SK-N-MC (cell line): ENCODE measurements at regions not wholly inside any gene's neighbourhood (a gene's known extent, or its start where the extent isn't known, plus 50 kb on each side); places are given as distances from the start of the nearest gene placed in this dataset.
"Not testable (repeated sequence)": the region's sequence is repeated elsewhere in the genome, so short reads cannot be mapped to it uniquely, and the experiment has no call there.

Experiments used
- DNase-seq: peaks from one replicate; pipeline ENCODE4 v3.0.0-alpha.2; 2011; ENCODE audit warnings: low read depth, low spot score
- H3K27ac ChIP-seq: fragments of 200-600 bp; sonication (generic); 2 replicates; pipeline ENCODE4 v1.5.1; 2016; ENCODE audit warnings: mixed run types
- H3K36me3 ChIP-seq: fragments of 200-600 bp; sonication (generic); 2 replicates; pipeline ENCODE4 v1.6.1; 2017; ENCODE audit warnings: antibody characterized with exemption, low read length, mixed read lengths; ENCODE audit not compliant: insufficient read depth
- H3K4me3 ChIP-seq: fragments of 200-600 bp; sonication (generic); 2 replicates; pipeline ENCODE4 v1.5.1; 2016
- H3K9ac ChIP-seq: fragments of 200-600 bp; sonication (generic); 2 replicates; pipeline ENCODE4 v1.8.0; 2017; ENCODE audit warnings: mixed run types, mixed read lengths; ENCODE audit not compliant: insufficient read length
- H3K9me3 ChIP-seq: fragments of 200-600 bp; sonication (generic); 2 replicates; pipeline ENCODE4 v1.6.1; 2017; ENCODE audit warnings: low read depth, mild to moderate bottlenecking, antibody characterized with exemption, low read length, moderate library complexity, mixed read lengths
- EZH2 ChIP-seq: fragments of 200-600 bp; sonication (generic); IDR thresholded peaks from one replicate; pipeline ENCODE4 v1.6.1; 2017; ENCODE audit warnings: antibody characterized with exemption
- FOXP2 ChIP-seq: optimal IDR thresholded peaks from 2 replicates; pipeline ENCODE3; 2011; ENCODE audit warnings: mild to moderate bottlenecking, moderate library complexity; ENCODE audit not compliant: insufficient read depth; ENCODE audit errors: extremely low read length, control extremely low read depth
- POLR2AphosphoS5 ChIP-seq: IDR thresholded peaks from 2 replicates; pipeline ENCODE4 v1.6.1; 2012; ENCODE audit warnings: mild to moderate bottlenecking, low read depth, low read length, borderline replicate concordance

DNA sequence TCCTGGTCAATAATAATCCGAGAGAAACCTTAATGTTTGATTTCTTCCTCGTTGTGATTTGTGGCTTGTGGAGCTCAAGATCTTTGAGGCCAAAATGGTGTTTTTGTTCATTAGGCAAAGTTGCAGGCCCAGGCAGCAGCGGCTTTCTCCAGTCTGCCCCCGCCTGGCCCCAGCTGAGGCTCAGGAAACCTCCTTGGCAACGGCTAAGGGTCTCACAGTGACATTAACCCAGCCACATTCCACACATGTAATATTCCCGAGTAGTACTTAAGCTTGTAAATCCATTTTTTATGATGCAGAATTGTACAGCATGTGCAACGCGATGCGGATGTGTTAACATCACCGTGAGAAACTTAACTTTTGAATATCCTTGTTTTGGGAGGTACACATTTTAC, 200.1 kb downstream of the BCL11A start:
- no peak overlapping the region for H3K9ac ChIP-seq
- H3K27ac ChIP-seq: no peak overlapping the region
- H3K4me3 ChIP-seq: no peak overlapping the region
- TF ChIP-seq FOXP2 (no peak), EZH2 (no peak), POLR2AphosphoS5 (no peak)
- no peaks in the 10 kb centered on the region for H3K9me3 ChIP-seq
- no peak for DNase-seq
- no peaks in the 10 kb centered on the region for H3K36me3 ChIP-seq

- Histone ChIP-seq H3K4me3 (no peak overlapping the region), H3K27ac (no peak overlapping the region), H3K9ac (no peak overlapping the region), H3K9me3 (no peaks in the 10 kb centered on the region), H3K36me3 (no peaks in the 10 kb centered on the region)
- DNase-seq: no peak
- TF ChIP-seq EZH2: no peak
- TF ChIP-seq FOXP2: no peak
Observed at GRCh38 chr2:60352491-60353405, 200.7 kb downstream of the BCL11A start.

- Histone ChIP-seq H3K4me3 (no peak overlapping the region), H3K36me3 (no peaks in the 10 kb centered on the region), H3K9ac (no peak overlapping the region), H3K27ac (no peak overlapping the region), H3K9me3 (no peaks in the 10 kb centered on the region)
- TF ChIP-seq EZH2 (no peak), POLR2AphosphoS5 (no peak), FOXP2 (no peak)
- DNase-seq: no peak
Observed at GRCh38 chr2:60351802-60352201, 201.7 kb downstream of the BCL11A start.

GRCh38 chr2:60351321-60351720, 202.1 kb downstream of the BCL11A start:
- no peak overlapping the region for H3K4me3 ChIP-seq
- no peak for TF ChIP-seq EZH2
- TF ChIP-seq FOXP2: no peak
- TF ChIP-seq POLR2AphosphoS5: no peak
- H3K36me3 ChIP-seq: no peaks in the 10 kb centered on the region
- H3K9ac ChIP-seq: no peak overlapping the region
- no peaks in the 10 kb centered on the region for H3K9me3 ChIP-seq
- no peak overlapping the region for H3K27ac ChIP-seq
- no peak for DNase-seq

- Histone ChIP-seq H3K36me3 (no peaks in the 10 kb centered on the region), H3K27ac (no peak overlapping the region)
Observed at GRCh38 chr2:60350791-60351190, 202.7 kb downstream of the BCL11A start.

GRCh38 chr2:60347781-60348180, 205.7 kb downstream of the BCL11A start:
- Histone ChIP-seq H3K27ac (no peak overlapping the region), H3K4me3 (no peak overlapping the region), H3K9me3 (no peaks in the 10 kb centered on the region), H3K36me3 (no peaks in the 10 kb centered on the region), H3K9ac (no peak overlapping the region)
- no peak for DNase-seq
- TF ChIP-seq FOXP2 (no peak), POLR2AphosphoS5 (no peak), EZH2 (no peak)

More at GRCh38 chr2:60350791-60351190, 202.7 kb downstream of the BCL11A start:
- no peak overlapping the region for H3K9ac ChIP-seq
- H3K4me3 ChIP-seq: no peak overlapping the region
- no peak for DNase-seq
- no peaks in the 10 kb centered on the region for H3K9me3 ChIP-seq
- TF ChIP-seq POLR2AphosphoS5 (no peak), EZH2 (no peak), FOXP2 (no peak)

DNA sequence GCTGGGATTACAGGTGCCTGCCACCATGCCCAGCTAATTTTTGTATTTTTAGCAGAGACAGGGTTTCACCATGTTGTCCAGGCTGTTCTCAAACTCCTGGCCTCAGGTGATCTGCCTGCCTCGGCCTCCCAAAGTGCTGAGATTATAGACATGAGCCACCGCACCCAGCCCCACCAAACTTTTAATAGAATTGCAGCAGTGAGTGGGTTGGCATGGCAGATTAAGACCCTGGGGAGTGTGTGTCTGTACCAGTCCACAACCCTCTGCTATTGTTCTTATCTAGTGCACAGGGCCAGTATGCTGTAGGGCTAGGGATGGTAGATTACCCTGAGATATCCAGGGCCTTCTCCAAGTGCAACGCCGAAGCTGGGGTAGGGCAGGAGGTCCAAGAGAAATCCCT, 211.0 kb downstream of the BCL11A start:
- not testable (repeated sequence) for DNase-seq, H3K36me3 ChIP-seq, H3K4me3 ChIP-seq, H3K9ac ChIP-seq, H3K9me3 ChIP-seq, H3K27ac ChIP-seq

GRCh38 chr2:60341151-60341550, 212.3 kb downstream of the BCL11A start:
- Histone ChIP-seq H3K36me3 (no peaks in the 10 kb centered on the region), H3K9ac (no peak overlapping the region), H3K27ac (no peak overlapping the region), H3K4me3 (no peak overlapping the region), H3K9me3 (no peaks in the 10 kb centered on the region)
- no peak for TF ChIP-seq EZH2
- no peak for TF ChIP-seq POLR2AphosphoS5
- TF ChIP-seq FOXP2: no peak
- no peak for DNase-seq

GRCh38 chr2:60339286-60339685, 214.2 kb downstream of the BCL11A start:
- no peak overlapping the region for H3K27ac ChIP-seq
- H3K36me3 ChIP-seq: no peaks in the 10 kb centered on the region
- TF ChIP-seq POLR2AphosphoS5 (no peak), EZH2 (no peak), FOXP2 (no peak)
- no peak for DNase-seq
- no peaks in the 10 kb centered on the region for H3K9me3 ChIP-seq
- no peak overlapping the region for H3K9ac ChIP-seq
- H3K4me3 ChIP-seq: no peak overlapping the region

GRCh38 chr2:60337142-60337497, 216.3 kb downstream of the BCL11A start:
- DNase-seq: no peak
- H3K9ac ChIP-seq: no peak overlapping the region
- TF ChIP-seq EZH2 (no peak), POLR2AphosphoS5 (no peak), FOXP2 (no peak)
- no peak overlapping the region for H3K4me3 ChIP-seq
- no peaks in the 10 kb centered on the region for H3K36me3 ChIP-seq
- H3K9me3 ChIP-seq: no peaks in the 10 kb centered on the region
- H3K27ac ChIP-seq: no peak overlapping the region
